IPS-18a (cell line): ENCODE measurements at regions not wholly inside any gene's neighbourhood (a gene's known extent, or its start where the extent isn't known, plus 50 kb on each side); places are given as distances from the start of the nearest gene placed in this dataset.

Source experiments
- H3K27ac ChIP-seq: one replicate; pipeline ENCODE4 v1.5.1; 2013; ENCODE audit warnings: low read length
- H3K27me3 ChIP-seq: one replicate; pipeline ENCODE4 v1.6.1; 2013; ENCODE audit warnings: mild to moderate bottlenecking, low read length; ENCODE audit not compliant: control insufficient read depth, insufficient read depth
- H3K36me3 ChIP-seq: one replicate; pipeline ENCODE4 v1.6.1; 2013; ENCODE audit warnings: low read depth, low read length; ENCODE audit not compliant: control insufficient read depth
- H3K4me1 ChIP-seq: one replicate; pipeline ENCODE4 v1.6.1; 2013; ENCODE audit warnings: low read depth, low read length; ENCODE audit not compliant: control insufficient read depth
- H3K4me3 ChIP-seq: one replicate; pipeline ENCODE4 v1.5.1; 2013; ENCODE audit warnings: low read length
- H3K9ac ChIP-seq: one replicate; pipeline ENCODE4 v1.6.1; 2013; ENCODE audit warnings: mild to moderate bottlenecking, low read length, moderate library complexity
- H3K9me3 ChIP-seq: one replicate; pipeline ENCODE4 v1.6.1; 2013; ENCODE audit warnings: low read depth, low read length; ENCODE audit not compliant: control insufficient read depth

- Histone ChIP-seq H3K4me1 (peaks cover 9% of the 10 kb centered on the region), H3K9ac (no peak overlapping the region), H3K36me3 (no peaks in the 10 kb centered on the region), H3K27ac (no peak overlapping the region), H3K27me3 (no peaks in the 10 kb centered on the region), H3K9me3 (no peaks in the 10 kb centered on the region), H3K4me3 (no peak overlapping the region)
These were observed 271.4 kb upstream of the PPP2R3A start for GRCh38 chr3:135694142-135694541.

- Histone ChIP-seq H3K9me3 (no peaks in the 10 kb centered on the region), H3K36me3 (no peaks in the 10 kb centered on the region), H3K27ac (no peak overlapping the region), H3K4me1 (no peaks in the 10 kb centered on the region), H3K4me3 (no peak overlapping the region), H3K27me3 (no peaks in the 10 kb centered on the region), H3K9ac (no peak overlapping the region)
These were observed 265.8 kb upstream of the PPP2R3A start for GRCh38 chr3:135699741-135700140.

- Histone ChIP-seq H3K4me3 (no peak overlapping the region), H3K27me3 (no peaks in the 10 kb centered on the region), H3K27ac (no peak overlapping the region), H3K9ac (no peak overlapping the region), H3K4me1 (no peaks in the 10 kb centered on the region), H3K9me3 (no peaks in the 10 kb centered on the region), H3K36me3 (no peaks in the 10 kb centered on the region)
These were observed 258.7 kb upstream of the PPP2R3A start for GRCh38 chr3:135706758-135707375.

- Histone ChIP-seq H3K4me3 (no peak overlapping the region), H3K4me1 (peaks cover 15% of the 10 kb centered on the region), H3K9ac (no peak overlapping the region), H3K27ac (no peak overlapping the region), H3K36me3 (no peaks in the 10 kb centered on the region), H3K9me3 (no peaks in the 10 kb centered on the region), H3K27me3 (no peaks in the 10 kb centered on the region)
These were observed 246.1 kb upstream of the PPP2R3A start for GRCh38 chr3:135719449-135719848.

- H3K4me3 ChIP-seq = no peak overlapping the region
- no peaks in the 10 kb centered on the region for H3K4me1 ChIP-seq
- H3K9me3 ChIP-seq = peaks cover 7% of the 10 kb centered on the region
- H3K27me3 ChIP-seq = no peaks in the 10 kb centered on the region
- no peaks in the 10 kb centered on the region for H3K36me3 ChIP-seq
- H3K27ac ChIP-seq = no peak overlapping the region
- H3K9ac ChIP-seq = no peak overlapping the region
These were observed 237.4 kb upstream of the PPP2R3A start for GRCh38 chr3:135728007-135728721.

GRCh38 chr3:135731546-135731945 is 234.0 kb upstream of the PPP2R3A start:
- no peaks in the 10 kb centered on the region for H3K4me1 ChIP-seq
- no peak overlapping the region for H3K27ac ChIP-seq
- no peak overlapping the region for H3K9ac ChIP-seq
- no peak overlapping the region for H3K4me3 ChIP-seq
- H3K9me3 ChIP-seq = no peaks in the 10 kb centered on the region
- H3K27me3 ChIP-seq = no peaks in the 10 kb centered on the region
- no peaks in the 10 kb centered on the region for H3K36me3 ChIP-seq

DNA sequence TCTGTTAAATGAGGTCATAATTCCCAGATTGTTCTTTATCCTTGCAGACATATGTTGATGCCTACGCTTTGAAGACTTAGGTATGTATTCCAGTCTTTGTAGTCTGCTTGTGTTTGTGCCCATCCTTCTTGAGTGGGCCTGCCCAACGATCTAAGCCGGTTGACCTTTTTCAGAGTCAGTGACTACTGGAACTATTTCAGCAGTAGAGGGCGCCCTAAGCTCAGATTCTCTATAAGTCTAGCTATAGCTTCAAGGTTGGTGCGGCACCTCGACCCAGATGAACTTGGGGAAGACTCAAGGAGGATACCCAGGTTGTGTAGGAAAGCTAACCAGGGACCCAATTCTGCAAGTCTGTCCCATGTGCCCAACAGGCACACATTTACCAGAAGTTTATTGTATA is 228.8 kb upstream of the PPP2R3A start:
- no peak overlapping the region for H3K4me3 ChIP-seq
- H3K9me3 ChIP-seq = no peaks in the 10 kb centered on the region
- H3K4me1 ChIP-seq = no peaks in the 10 kb centered on the region
- no peak overlapping the region for H3K9ac ChIP-seq
- no peak overlapping the region for H3K27ac ChIP-seq
- no peaks in the 10 kb centered on the region for H3K27me3 ChIP-seq
- no peaks in the 10 kb centered on the region for H3K36me3 ChIP-seq

DNA sequence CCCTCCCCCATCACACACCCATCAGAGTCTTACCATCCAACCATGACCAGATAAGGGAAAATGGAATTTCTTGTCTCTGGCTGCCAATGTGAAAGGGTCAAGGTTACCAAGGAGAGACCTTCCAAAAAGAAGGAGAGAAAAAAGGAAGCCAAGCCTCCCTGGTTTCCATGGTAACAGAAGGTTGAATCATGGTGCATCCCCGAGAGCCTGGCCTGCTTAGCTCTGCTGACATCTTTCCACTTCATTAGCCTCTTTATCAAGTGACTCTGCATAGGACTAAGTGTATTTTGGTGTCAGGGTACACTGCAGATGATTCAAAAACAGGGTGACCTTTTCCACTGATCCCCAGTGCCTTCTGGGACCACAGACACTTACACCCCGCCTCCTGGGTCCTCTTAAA is 225.7 kb upstream of the PPP2R3A start:
- Histone ChIP-seq H3K4me3 (no peak overlapping the region), H3K9me3 (no peaks in the 10 kb centered on the region), H3K9ac (no peak overlapping the region), H3K36me3 (no peaks in the 10 kb centered on the region), H3K27ac (no peak overlapping the region), H3K27me3 (no peaks in the 10 kb centered on the region), H3K4me1 (no peaks in the 10 kb centered on the region)

GRCh38 chr3:135740211-135740610 is 225.3 kb upstream of the PPP2R3A start:
- Histone ChIP-seq H3K4me3 (no peak overlapping the region), H3K36me3 (no peaks in the 10 kb centered on the region)

DNA sequence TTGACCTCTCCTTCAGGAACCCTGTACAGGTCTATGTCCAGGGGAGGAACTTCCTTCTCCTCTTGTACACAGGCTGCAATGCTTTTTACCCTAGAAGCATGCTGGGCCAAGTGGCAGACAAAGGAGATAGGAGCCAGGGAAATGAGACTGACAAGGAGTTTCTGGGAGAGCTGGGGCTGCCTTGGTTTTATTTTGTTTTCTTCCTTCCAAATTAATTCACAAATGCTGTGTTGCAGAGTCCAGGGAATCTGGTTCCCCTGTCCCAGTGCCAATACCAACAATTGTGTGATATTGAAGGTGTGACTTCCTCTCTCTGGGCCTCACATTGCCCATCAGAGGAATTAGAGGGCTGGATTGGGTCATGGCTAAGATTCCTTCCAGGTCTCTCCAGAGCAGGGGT is 224.8 kb upstream of the PPP2R3A start:
- Histone ChIP-seq H3K27me3 (no peaks in the 10 kb centered on the region), H3K4me1 (no peaks in the 10 kb centered on the region), H3K9ac (no peak overlapping the region), H3K27ac (no peak overlapping the region), H3K9me3 (no peaks in the 10 kb centered on the region), H3K36me3 (no peaks in the 10 kb centered on the region), H3K4me3 (no peak overlapping the region)

More at GRCh38 chr3:135740211-135740610, 225.3 kb upstream of the PPP2R3A start:
- no peaks in the 10 kb centered on the region for H3K4me1 ChIP-seq
- H3K9ac ChIP-seq = no peak overlapping the region
- no peaks in the 10 kb centered on the region for H3K27me3 ChIP-seq
- no peaks in the 10 kb centered on the region for H3K9me3 ChIP-seq
- H3K27ac ChIP-seq = no peak overlapping the region

GRCh38 chr3:135751991-135752390 is 213.5 kb upstream of the PPP2R3A start:
- no peaks in the 10 kb centered on the region for H3K4me1 ChIP-seq
- H3K9me3 ChIP-seq = no peaks in the 10 kb centered on the region
- no peaks in the 10 kb centered on the region for H3K36me3 ChIP-seq
- no peak overlapping the region for H3K4me3 ChIP-seq
- H3K27me3 ChIP-seq = no peaks in the 10 kb centered on the region
- no peak overlapping the region for H3K9ac ChIP-seq
- H3K27ac ChIP-seq = no peak overlapping the region

DNA sequence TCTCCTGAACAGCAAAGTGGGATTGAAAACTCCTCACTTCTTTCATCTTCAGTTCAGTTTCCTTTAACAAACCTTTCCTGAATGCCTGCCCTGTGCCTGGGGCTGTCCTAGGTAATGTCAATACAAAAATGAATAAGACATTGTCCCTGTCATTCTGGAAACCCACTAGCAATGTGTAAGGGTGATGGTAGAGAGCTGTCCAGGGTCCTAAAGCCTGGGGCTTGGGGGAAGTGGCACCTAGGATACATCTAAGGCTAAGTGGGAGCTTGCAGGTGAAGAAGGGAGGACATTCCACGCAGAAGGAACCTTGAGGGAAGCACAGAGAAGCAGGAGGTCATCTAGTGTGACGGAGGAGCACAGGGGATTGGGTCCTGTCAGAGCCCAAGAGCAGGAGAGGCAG is 212.7 kb upstream of the PPP2R3A start:
- Histone ChIP-seq H3K27ac (no peak overlapping the region), H3K9ac (no peak overlapping the region), H3K27me3 (no peaks in the 10 kb centered on the region), H3K4me3 (no peak overlapping the region), H3K4me1 (no peaks in the 10 kb centered on the region), H3K36me3 (no peaks in the 10 kb centered on the region), H3K9me3 (no peaks in the 10 kb centered on the region)
